Endothelial cell (in vitro differentiated cells): ENCODE measurements at regions not wholly inside any gene's neighbourhood (a gene's known extent, or its start where the extent isn't known, plus 50 kb on each side); places are given as distances from the start of the nearest gene placed in this dataset.
"Not testable (repeated sequence)": the region's sequence is repeated elsewhere in the genome, so short reads cannot be mapped to it uniquely, and the experiment has no call there.

Experiments
- DNase-seq: peaks from one replicate; pipeline ENCODE4 v3.0.0; 2021; ENCODE audit warnings: low spot score
- H3K27ac Mint-ChIP-seq: one replicate; pipeline ENCODE4 v1.8.0; 2021; ENCODE audit warnings: mixed read lengths, inconsistent platforms; ENCODE audit not compliant: unreplicated experiment
- H3K27me3 Mint-ChIP-seq: one replicate; pipeline ENCODE4 v1.8.0; 2021; ENCODE audit warnings: mild to moderate bottlenecking, moderate library complexity, mixed read lengths, inconsistent platforms; ENCODE audit not compliant: unreplicated experiment
- H3K36me3 Mint-ChIP-seq: one replicate; pipeline ENCODE4 v1.8.0; 2021; ENCODE audit warnings: mild to moderate bottlenecking, low read depth, mixed read lengths, inconsistent platforms; ENCODE audit not compliant: unreplicated experiment
- H3K4me1 Mint-ChIP-seq: one replicate; pipeline ENCODE4 v1.8.0; 2021; ENCODE audit warnings: mild to moderate bottlenecking, mixed read lengths, inconsistent platforms; ENCODE audit not compliant: unreplicated experiment
- H3K4me3 Mint-ChIP-seq: one replicate; pipeline ENCODE4 v1.8.0; 2021; ENCODE audit warnings: mild to moderate bottlenecking, mixed read lengths, inconsistent platforms; ENCODE audit not compliant: unreplicated experiment
- H3K9me3 Mint-ChIP-seq: one replicate; pipeline ENCODE4 v1.8.0; 2021; ENCODE audit warnings: mixed read lengths, inconsistent platforms; ENCODE audit not compliant: unreplicated experiment
- TF ChIP-seq, protein P1 (sequence below): fragments of 200-600 bp; sonication (generic); IDR thresholded peaks from one replicate; pipeline ENCODE4 v1.5.0; 2021; ENCODE audit warnings: antibody characterized with exemption; ENCODE audit not compliant: unreplicated experiment

- no peak overlapping the region for H3K27ac Mint-ChIP-seq
- no peaks in the 10 kb centered on the region for H3K36me3 Mint-ChIP-seq
- no peak for DNase-seq
- H3K4me1 Mint-ChIP-seq: no peaks in the 10 kb centered on the region
- TF ChIP-seq, protein P1, sequence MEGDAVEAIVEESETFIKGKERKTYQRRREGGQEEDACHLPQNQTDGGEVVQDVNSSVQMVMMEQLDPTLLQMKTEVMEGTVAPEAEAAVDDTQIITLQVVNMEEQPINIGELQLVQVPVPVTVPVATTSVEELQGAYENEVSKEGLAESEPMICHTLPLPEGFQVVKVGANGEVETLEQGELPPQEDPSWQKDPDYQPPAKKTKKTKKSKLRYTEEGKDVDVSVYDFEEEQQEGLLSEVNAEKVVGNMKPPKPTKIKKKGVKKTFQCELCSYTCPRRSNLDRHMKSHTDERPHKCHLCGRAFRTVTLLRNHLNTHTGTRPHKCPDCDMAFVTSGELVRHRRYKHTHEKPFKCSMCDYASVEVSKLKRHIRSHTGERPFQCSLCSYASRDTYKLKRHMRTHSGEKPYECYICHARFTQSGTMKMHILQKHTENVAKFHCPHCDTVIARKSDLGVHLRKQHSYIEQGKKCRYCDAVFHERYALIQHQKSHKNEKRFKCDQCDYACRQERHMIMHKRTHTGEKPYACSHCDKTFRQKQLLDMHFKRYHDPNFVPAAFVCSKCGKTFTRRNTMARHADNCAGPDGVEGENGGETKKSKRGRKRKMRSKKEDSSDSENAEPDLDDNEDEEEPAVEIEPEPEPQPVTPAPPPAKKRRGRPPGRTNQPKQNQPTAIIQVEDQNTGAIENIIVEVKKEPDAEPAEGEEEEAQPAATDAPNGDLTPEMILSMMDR: no peak
- H3K27me3 Mint-ChIP-seq: no peaks in the 10 kb centered on the region
- H3K4me3 Mint-ChIP-seq: no peak overlapping the region
- peaks cover 20% of the 10 kb centered on the region for H3K9me3 Mint-ChIP-seq
Measured at GRCh38 chr3:3446251-3446650, 266.8 kb upstream of the CRBN start.

DNA sequence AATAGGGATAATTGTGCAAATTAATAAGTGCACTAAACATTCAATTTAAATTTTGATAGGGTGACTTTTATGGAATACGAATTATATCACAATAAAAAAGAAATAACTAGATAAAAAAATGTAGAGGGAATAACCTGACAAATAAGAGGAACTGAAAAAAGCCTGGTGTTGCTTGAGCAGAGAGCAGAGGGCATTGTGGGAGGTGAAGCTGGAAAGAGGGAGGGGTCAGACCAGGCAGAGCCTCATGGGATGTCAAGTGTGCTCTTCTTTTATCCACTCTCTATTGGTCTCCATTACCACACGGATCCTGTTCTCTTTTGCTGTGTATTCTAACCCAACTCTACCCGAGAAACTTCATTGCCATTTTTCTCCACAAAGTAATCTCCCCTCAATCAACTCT is 264.0 kb upstream of the CRBN start:
- H3K27ac Mint-ChIP-seq: no peak overlapping the region
- no peaks in the 10 kb centered on the region for H3K36me3 Mint-ChIP-seq
- DNase-seq: no peak
- peaks cover 2% of the 10 kb centered on the region for H3K27me3 Mint-ChIP-seq
- peaks cover 19% of the 10 kb centered on the region for H3K9me3 Mint-ChIP-seq
- TF ChIP-seq, protein P1: no peak
- no peaks in the 10 kb centered on the region for H3K4me1 Mint-ChIP-seq
- no peak overlapping the region for H3K4me3 Mint-ChIP-seq

- H3K4me1 Mint-ChIP-seq: no peaks in the 10 kb centered on the region
- peaks cover 53% of the 10 kb centered on the region for H3K9me3 Mint-ChIP-seq
- TF ChIP-seq, protein P1: no peak
- H3K27me3 Mint-ChIP-seq: no peaks in the 10 kb centered on the region
- no peak for DNase-seq
- peaks cover 4% of the 10 kb centered on the region for H3K36me3 Mint-ChIP-seq
- no peak overlapping the region for H3K27ac Mint-ChIP-seq
- H3K4me3 Mint-ChIP-seq: no peak overlapping the region
Measured at GRCh38 chr3:3433711-3434110, 254.2 kb upstream of the CRBN start.

DNA sequence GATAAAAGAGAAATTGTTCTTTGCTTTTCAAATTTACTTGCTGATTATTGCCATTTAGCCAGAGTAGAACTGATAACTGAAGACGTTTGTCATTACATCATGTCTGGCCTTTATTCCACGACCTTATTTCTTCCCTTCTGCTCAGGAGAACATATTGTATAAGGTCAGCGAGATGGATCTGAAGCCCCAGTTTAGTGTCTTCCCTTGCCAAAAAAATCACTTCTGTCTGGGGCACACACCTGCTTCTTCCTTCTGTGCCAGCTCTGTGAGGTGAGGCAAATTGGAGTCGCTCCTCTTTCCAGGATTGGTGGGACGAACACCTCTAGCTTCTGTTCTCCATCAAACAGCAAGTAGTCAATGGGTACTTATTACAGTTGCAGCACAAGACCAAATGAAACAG is 250.3 kb upstream of the CRBN start:
- TF ChIP-seq, protein P1: no peak
- no peak for DNase-seq
- Mint-ChIP-seq H3K4me1 (no peaks in the 10 kb centered on the region), H3K9me3 (peaks cover 52% of the 10 kb centered on the region), H3K27ac (no peak overlapping the region), H3K36me3 (peaks cover 4% of the 10 kb centered on the region), H3K27me3 (no peaks in the 10 kb centered on the region), H3K4me3 (no peak overlapping the region)

GRCh38 chr3:3407707-3408106 is 228.2 kb upstream of the CRBN start:
- not testable (repeated sequence) for DNase-seq, H3K27ac Mint-ChIP-seq, H3K27me3 Mint-ChIP-seq, H3K36me3 Mint-ChIP-seq, H3K4me3 Mint-ChIP-seq, H3K4me1 Mint-ChIP-seq
- H3K9me3 Mint-ChIP-seq: peaks cover 47% of the 10 kb centered on the region

DNA sequence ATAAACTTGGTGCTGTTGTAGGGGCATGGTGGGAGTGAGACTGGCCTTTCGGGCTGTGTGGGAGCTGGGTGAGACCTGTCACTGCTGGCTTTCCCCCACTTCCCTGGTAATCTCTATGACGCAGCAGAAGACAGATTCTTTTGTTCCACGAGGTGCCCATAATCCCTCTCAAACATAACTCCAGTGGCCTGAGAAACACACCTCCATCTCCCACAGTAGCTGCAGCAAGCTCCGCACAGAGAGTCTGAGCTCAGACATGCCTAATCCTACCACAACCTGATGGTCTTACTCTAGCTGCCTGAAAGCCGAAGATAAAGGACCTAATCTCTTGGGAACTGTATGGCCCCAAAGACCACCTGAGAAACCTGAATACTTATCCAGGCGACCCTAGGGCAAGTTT is 225.6 kb upstream of the CRBN start:
- peaks cover 5% of the 10 kb centered on the region for H3K36me3 Mint-ChIP-seq
- H3K27ac Mint-ChIP-seq: no peak overlapping the region
- no peak overlapping the region for H3K4me3 Mint-ChIP-seq
- TF ChIP-seq, protein P1: no peak
- peaks cover 7% of the 10 kb centered on the region for H3K27me3 Mint-ChIP-seq
- DNase-seq: no peak
- H3K9me3 Mint-ChIP-seq: peaks cover 48% of the 10 kb centered on the region
- no peaks in the 10 kb centered on the region for H3K4me1 Mint-ChIP-seq
